GM12878 (cell line): ENCODE measurements at regions not wholly inside any gene's neighbourhood (a gene's known extent, or its start where the extent isn't known, plus 50 kb on each side); places are given as distances from the start of the nearest gene placed in this dataset.

Source experiments
- ATAC-seq: fragments of 200-7000 bp; cut with Tn5 transposase; 3 replicates; pipeline ENCODE4 v1.9.1; 2020; ENCODE audit warnings: mild to moderate bottlenecking, moderate library complexity
- BruUV-seq: library from RNA; stranded (reverse); fragments of 400-500 nt; replicated peaks from 2 replicates; lab custom pipeline; 2021; lab: Mats Ljungman, UMichigan
- CTCF ChIA-PET: fragments of 300-600 bp; sonication (Branson Sonifier 250); formaldehyde crosslinking; extraction: SDS; loops from one replicate; lab custom pipeline; 2021; ENCODE audit warnings: inconsistent platforms; lab: Yijun Ruan, JAX
- POLR2A ChIA-PET: fragments of 350-600 bp; formaldehyde crosslinking; extraction: SDS; loops from one replicate; lab custom pipeline; 2021; ENCODE audit warnings: inconsistent platforms; lab: Charles Lee
- RAD21 ChIA-PET: fragments of 300-600 bp; sonication (Branson Sonifier 250); formaldehyde crosslinking; loops from one replicate; lab custom pipeline; 2023; ENCODE audit warnings: antibody characterized with exemption; ENCODE audit not compliant: unreplicated experiment; lab: Charles Lee
- SMC1A ChIA-PET: fragments of 300-600 bp; sonication (Branson Sonifier 250); formaldehyde crosslinking; loops from one replicate; lab custom pipeline; 2023; ENCODE audit not compliant: unreplicated experiment, uncharacterized antibody; lab: Charles Lee
- DNase-seq: peaks from one replicate; pipeline ENCODE4 v3.0.0-alpha.2; 2011; ENCODE audit warnings: low read depth, low spot score
- FAIRE-seq: peaks from 3 replicates; lab custom pipeline; 2011; peaks lifted over from hg19 to GRCh38; lab: Jason Lieb, UNC
- H2AFZ ChIP-seq: 2 replicates; pipeline ENCODE4 v1.6.0; 2011; ENCODE audit warnings: low read depth, low read length, control low read depth; ENCODE audit not compliant: control insufficient read depth
- H3K27ac ChIP-seq: 2 replicates; pipeline ENCODE4 v1.5.1; 2011; ENCODE audit warnings: control low read depth; ENCODE audit not compliant: control insufficient read depth, insufficient read depth
- H3K27me3 ChIP-seq, 2 experiments: replicated peaks in 1 of 2; 2 replicates each; pipeline versions ENCODE4 v1.6.0 to v1.6.1; 2011; ENCODE audit warnings: low read length in 1 of 2; ENCODE audit not compliant: control insufficient read depth in 2 of 2, insufficient read depth in 2 of 2
- H3K36me3 ChIP-seq, 2 experiments: 2 replicates each; pipeline ENCODE4 v1.5.1; 2011; ENCODE audit warnings: low read length in 1 of 2; ENCODE audit not compliant: control insufficient read depth in 2 of 2, insufficient read depth in 2 of 2
- H3K4me1 ChIP-seq: 2 replicates; pipeline ENCODE4 v1.6.1; 2011; ENCODE audit warnings: mild to moderate bottlenecking, low read length, moderate library complexity, mixed read lengths; ENCODE audit not compliant: control insufficient read depth, insufficient read depth
- H3K4me2 ChIP-seq: 2 replicates; pipeline ENCODE4 v1.6.0; 2011; ENCODE audit warnings: control low read depth; ENCODE audit not compliant: control insufficient read depth, insufficient read depth
- H3K4me3 ChIP-seq: fragments of 200-600 bp; sonication (generic); 2 replicates; pipeline ENCODE4 v1.5.1; 2016
- H3K79me2 ChIP-seq: 2 replicates; pipeline ENCODE4 v1.6.0; 2011; ENCODE audit warnings: low read length; ENCODE audit not compliant: control insufficient read depth, insufficient read depth
- H3K9ac ChIP-seq: 2 replicates; pipeline ENCODE4 v1.8.0; 2011; ENCODE audit warnings: low read length, control low read depth, mixed read lengths; ENCODE audit not compliant: control insufficient read depth, insufficient read depth
- H3K9me3 ChIP-seq: replicated peaks from 3 replicates; pipeline ENCODE4 v1.5.1; 2011; ENCODE audit warnings: mild to moderate bottlenecking, low read length; ENCODE audit not compliant: control insufficient read depth, insufficient read depth
- H4K20me1 ChIP-seq: 2 replicates; pipeline ENCODE4 v1.6.0; 2011; ENCODE audit not compliant: control insufficient read depth, insufficient read depth
- CHD2 ChIP-seq: IDR thresholded peaks from 2 replicates; pipeline ENCODE4 v1.6.1; 2011; ENCODE audit warnings: low read depth, low read length, improper control_type of control experiment, borderline replicate concordance
- MXI1 ChIP-seq: fragments of 150-350 bp; IDR thresholded peaks from 2 replicates; pipeline ENCODE4 v1.6.1; 2011; ENCODE audit warnings: low read depth, mild to moderate bottlenecking, inconsistent platforms, low read length, improper control_type of control experiment
- SUPT20H ChIP-seq: IDR thresholded peaks from 2 replicates; pipeline ENCODE4 v1.6.1; 2011; ENCODE audit warnings: low read depth, mild to moderate bottlenecking, low read length, moderate library complexity, borderline replicate concordance; ENCODE audit not compliant: control insufficient read depth
- TAF1 ChIP-seq: IDR thresholded peaks from 2 replicates; pipeline ENCODE4 v1.6.1; 2011; ENCODE audit warnings: mild to moderate bottlenecking, low read depth, low read length, borderline replicate concordance
- TBL1XR1 ChIP-seq: IDR thresholded peaks from 2 replicates; pipeline ENCODE4 v1.6.1; 2012; ENCODE audit warnings: low read depth, low read length, improper control_type of control experiment
- YY1 ChIP-seq: IDR thresholded peaks from 2 replicates; pipeline ENCODE4 v1.6.1; 2011; ENCODE audit warnings: low read depth, mild to moderate bottlenecking, low read length
- ZZZ3 ChIP-seq: IDR thresholded peaks from 2 replicates; pipeline ENCODE4 v1.6.1; 2011; ENCODE audit warnings: low read depth; ENCODE audit not compliant: control insufficient read depth, insufficient read length
- WGBS: methylation state at CpG from one replicate; pipeline ENCODE4 v1.1.6; 2016; ENCODE audit warnings: low lambda C conversion rate; ENCODE audit not compliant: insufficient replicate concordance, insufficient coverage; ENCODE audit errors: missing lambda C conversion rate; 5-methylcytosine and 5-hydroxymethylcytosine counted together
- in situ Hi-C: fragments of 300-500 bp; cut with MboI; formaldehyde crosslinking; loops from 9 replicates; pipeline ENCODE4 v1.14.3; 2018; ENCODE audit warnings: mixed read lengths
- intact Hi-C: fragments of 100-400 bp; cut with micrococcal nuclease; formaldehyde crosslinking; loops from one replicate; pipeline ENCODE4 v1.14.2; 2022; ENCODE audit not compliant: unreplicated experiment
- TF ChIP-seq, protein P1 (sequence below): IDR thresholded peaks from 2 replicates; pipeline ENCODE4 v1.6.1; 2011; ENCODE audit warnings: borderline replicate concordance, low read depth, mild to moderate bottlenecking, moderate library complexity, low read length; ENCODE audit not compliant: insufficient read depth, poor library complexity, severe bottlenecking
- TF ChIP-seq, protein P2 (sequence below): fragments of 450-650 bp; IDR thresholded peaks from 2 replicates; pipeline ENCODE4 v1.6.1; 2017; ENCODE audit warnings: mild to moderate bottlenecking
- TF ChIP-seq, protein P3 (sequence below): fragments of 450-650 bp; IDR thresholded peaks from 2 replicates; pipeline ENCODE4 v1.6.1; 2016; ENCODE audit warnings: mild to moderate bottlenecking, moderate library complexity, borderline replicate concordance
- TF ChIP-seq, protein P4 (sequence below): fragments of 450-650 bp; IDR thresholded peaks from 2 replicates; pipeline ENCODE4 v1.6.1; 2017; ENCODE audit warnings: antibody characterized with exemption, mild to moderate bottlenecking, moderate library complexity

DNA sequence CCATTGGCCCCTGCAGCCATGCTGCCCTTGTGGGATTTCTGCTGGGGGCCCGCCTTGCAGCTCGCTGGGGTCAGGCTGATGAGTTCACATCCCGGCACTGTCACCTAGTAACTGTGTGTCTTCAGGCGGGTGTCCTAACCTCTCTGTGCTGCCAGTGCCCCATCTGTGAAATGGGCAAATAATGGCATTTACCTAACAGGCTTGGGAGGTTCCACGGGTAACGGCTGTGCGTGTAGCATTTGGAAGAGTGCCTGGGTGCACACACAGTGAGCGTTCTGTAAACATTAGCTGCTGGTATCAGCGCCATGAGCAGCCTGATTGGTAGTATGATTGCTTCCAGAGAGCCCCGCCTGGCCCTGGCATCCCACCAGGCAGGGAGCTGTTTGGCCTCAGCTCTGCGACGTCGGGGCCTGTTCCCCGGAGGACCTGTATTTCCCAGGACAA, 167.3 kb upstream of the GSE1 start:
- ChIA-PET CTCF (interaction anchor here (1.3 to 3.2 kb wide), 3 partner anchors 84 to 170 kb away, joined by 3 to 16 read pairs (median 5); no protein-coding TSS in a partner anchor), POLR2A (no interaction called here), RAD21 (interaction anchor here (0.9 to 1.4 kb wide), 2 partner anchors 108 to 118 kb away, joined by 3 read pairs; no protein-coding TSS in a partner anchor), SMC1A (interaction anchor here (2.2 kb wide), 1 partner anchor 171 kb away, joined by 7 read pairs; no protein-coding TSS in a partner anchor)
- H3K9ac ChIP-seq, result no peak overlapping the region
- no peaks in the 10 kb centered on the region for H3K79me2 ChIP-seq
- peaks cover 26% of the 10 kb centered on the region for H3K4me1 ChIP-seq
- DNase-seq, result no peak
- no peaks in the 10 kb centered on the region for H4K20me1 ChIP-seq
- no peak overlapping the region for H3K4me3 ChIP-seq
- intact Hi-C loops (loop anchor here (10.0 kb wide), 1 partner anchor 109 kb away; no protein-coding TSS in a partner anchor), in situ Hi-C loops (loop anchor here (25.0 kb wide), 1 partner anchor 166 kb away; the partner anchor contains the start of gene GSE1)
- no peaks in the 10 kb centered on the region for H3K36me3 ChIP-seq
- FAIRE-seq, result no peak
- BruUV-seq, result no TSS peak
- 57% methylated on average over 14 of the region's 14 CpGs for WGBS
- H3K27me3 ChIP-seq, result no peaks in the 10 kb centered on the region; a peak in 1 of 4 replicates
- H2AFZ ChIP-seq, result no peak overlapping the region
- no peaks in the 10 kb centered on the region for H3K9me3 ChIP-seq
- no peak for ATAC-seq
- no peak overlapping the region for H3K4me2 ChIP-seq
- no peak overlapping the region for H3K27ac ChIP-seq
- TF ChIP-seq TAF1, result no peak
- TF ChIP-seq, protein P1, sequence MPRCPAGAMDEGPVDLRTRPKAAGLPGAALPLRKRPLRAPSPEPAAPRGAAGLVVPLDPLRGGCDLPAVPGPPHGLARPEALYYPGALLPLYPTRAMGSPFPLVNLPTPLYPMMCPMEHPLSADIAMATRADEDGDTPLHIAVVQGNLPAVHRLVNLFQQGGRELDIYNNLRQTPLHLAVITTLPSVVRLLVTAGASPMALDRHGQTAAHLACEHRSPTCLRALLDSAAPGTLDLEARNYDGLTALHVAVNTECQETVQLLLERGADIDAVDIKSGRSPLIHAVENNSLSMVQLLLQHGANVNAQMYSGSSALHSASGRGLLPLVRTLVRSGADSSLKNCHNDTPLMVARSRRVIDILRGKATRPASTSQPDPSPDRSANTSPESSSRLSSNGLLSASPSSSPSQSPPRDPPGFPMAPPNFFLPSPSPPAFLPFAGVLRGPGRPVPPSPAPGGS, result no peak
- TF ChIP-seq MXI1, result no peak
- TF ChIP-seq, protein P2, sequence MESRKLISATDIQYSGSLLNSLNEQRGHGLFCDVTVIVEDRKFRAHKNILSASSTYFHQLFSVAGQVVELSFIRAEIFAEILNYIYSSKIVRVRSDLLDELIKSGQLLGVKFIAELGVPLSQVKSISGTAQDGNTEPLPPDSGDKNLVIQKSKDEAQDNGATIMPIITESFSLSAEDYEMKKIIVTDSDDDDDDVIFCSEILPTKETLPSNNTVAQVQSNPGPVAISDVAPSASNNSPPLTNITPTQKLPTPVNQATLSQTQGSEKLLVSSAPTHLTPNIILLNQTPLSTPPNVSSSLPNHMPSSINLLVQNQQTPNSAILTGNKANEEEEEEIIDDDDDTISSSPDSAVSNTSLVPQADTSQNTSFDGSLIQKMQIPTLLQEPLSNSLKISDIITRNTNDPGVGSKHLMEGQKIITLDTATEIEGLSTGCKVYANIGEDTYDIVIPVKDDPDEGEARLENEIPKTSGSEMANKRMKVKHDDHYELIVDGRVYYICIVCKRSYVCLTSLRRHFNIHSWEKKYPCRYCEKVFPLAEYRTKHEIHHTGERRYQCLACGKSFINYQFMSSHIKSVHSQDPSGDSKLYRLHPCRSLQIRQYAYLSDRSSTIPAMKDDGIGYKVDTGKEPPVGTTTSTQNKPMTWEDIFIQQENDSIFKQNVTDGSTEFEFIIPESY, result no peak
- TF ChIP-seq ZZZ3, result no peak
- TF ChIP-seq, protein P3, sequence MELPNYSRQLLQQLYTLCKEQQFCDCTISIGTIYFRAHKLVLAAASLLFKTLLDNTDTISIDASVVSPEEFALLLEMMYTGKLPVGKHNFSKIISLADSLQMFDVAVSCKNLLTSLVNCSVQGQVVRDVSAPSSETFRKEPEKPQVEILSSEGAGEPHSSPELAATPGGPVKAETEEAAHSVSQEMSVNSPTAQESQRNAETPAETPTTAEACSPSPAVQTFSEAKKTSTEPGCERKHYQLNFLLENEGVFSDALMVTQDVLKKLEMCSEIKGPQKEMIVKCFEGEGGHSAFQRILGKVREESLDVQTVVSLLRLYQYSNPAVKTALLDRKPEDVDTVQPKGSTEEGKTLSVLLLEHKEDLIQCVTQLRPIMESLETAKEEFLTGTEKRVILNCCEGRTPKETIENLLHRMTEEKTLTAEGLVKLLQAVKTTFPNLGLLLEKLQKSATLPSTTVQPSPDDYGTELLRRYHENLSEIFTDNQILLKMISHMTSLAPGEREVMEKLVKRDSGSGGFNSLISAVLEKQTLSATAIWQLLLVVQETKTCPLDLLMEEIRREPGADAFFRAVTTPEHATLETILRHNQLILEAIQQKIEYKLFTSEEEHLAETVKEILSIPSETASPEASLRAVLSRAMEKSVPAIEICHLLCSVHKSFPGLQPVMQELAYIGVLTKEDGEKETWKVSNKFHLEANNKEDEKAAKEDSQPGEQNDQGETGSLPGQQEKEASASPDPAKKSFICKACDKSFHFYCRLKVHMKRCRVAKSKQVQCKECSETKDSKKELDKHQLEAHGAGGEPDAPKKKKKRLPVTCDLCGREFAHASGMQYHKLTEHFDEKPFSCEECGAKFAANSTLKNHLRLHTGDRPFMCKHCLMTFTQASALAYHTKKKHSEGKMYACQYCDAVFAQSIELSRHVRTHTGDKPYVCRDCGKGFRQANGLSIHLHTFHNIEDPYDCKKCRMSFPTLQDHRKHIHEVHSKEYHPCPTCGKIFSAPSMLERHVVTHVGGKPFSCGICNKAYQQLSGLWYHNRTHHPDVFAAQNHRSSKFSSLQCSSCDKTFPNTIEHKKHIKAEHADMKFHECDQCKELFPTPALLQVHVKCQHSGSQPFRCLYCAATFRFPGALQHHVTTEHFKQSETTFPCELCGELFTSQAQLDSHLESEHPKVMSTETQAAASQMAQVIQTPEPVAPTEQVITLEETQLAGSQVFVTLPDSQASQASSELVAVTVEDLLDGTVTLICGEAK, result no peak
- TF ChIP-seq, protein P4, sequence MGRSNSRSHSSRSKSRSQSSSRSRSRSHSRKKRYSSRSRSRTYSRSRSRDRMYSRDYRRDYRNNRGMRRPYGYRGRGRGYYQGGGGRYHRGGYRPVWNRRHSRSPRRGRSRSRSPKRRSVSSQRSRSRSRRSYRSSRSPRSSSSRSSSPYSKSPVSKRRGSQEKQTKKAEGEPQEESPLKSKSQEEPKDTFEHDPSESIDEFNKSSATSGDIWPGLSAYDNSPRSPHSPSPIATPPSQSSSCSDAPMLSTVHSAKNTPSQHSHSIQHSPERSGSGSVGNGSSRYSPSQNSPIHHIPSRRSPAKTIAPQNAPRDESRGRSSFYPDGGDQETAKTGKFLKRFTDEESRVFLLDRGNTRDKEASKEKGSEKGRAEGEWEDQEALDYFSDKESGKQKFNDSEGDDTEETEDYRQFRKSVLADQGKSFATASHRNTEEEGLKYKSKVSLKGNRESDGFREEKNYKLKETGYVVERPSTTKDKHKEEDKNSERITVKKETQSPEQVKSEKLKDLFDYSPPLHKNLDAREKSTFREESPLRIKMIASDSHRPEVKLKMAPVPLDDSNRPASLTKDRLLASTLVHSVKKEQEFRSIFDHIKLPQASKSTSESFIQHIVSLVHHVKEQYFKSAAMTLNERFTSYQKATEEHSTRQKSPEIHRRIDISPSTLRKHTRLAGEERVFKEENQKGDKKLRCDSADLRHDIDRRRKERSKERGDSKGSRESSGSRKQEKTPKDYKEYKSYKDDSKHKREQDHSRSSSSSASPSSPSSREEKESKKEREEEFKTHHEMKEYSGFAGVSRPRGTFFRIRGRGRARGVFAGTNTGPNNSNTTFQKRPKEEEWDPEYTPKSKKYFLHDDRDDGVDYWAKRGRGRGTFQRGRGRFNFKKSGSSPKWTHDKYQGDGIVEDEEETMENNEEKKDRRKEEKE, result no peak
- TF ChIP-seq SUPT20H, result no peak
- no peak for TF ChIP-seq YY1
- TF ChIP-seq TBL1XR1, result no peak
- TF ChIP-seq CHD2, result no peak
